OCI-LY1 (cell line): ENCODE measurements at regions not wholly inside any gene's neighbourhood (a gene's known extent, or its start where the extent isn't known, plus 50 kb on each side); places are given as distances from the start of the nearest gene placed in this dataset.

Experiments used
- H2AFZ ChIP-seq: fragments of 200-600 bp; sonication (generic), shearing (Covaris generic); 2 replicates; pipeline ENCODE4 v1.6.0; 2014; ENCODE audit warnings: antibody characterized with exemption, mild to moderate bottlenecking, low read length
- H3F3A ChIP-seq: fragments of 200-600 bp; sonication (generic), shearing (Covaris generic); 2 replicates; pipeline ENCODE4 v1.6.0; 2014; ENCODE audit warnings: mild to moderate bottlenecking, antibody characterized with exemption, low read length, moderate library complexity; ENCODE audit not compliant: insufficient read depth
- H3K27ac ChIP-seq: fragments of 200-600 bp; sonication (generic); 2 replicates; pipeline ENCODE4 v1.5.1; 2014; ENCODE audit warnings: low read length, mixed run types, mild to moderate bottlenecking, low read depth; ENCODE audit not compliant: poor library complexity, severe bottlenecking
- H3K27me3 ChIP-seq: fragments of 200-600 bp; sonication (generic); 2 replicates; pipeline ENCODE4 v1.6.0; 2014; ENCODE audit warnings: antibody characterized with exemption, mild to moderate bottlenecking, low read length, moderate library complexity; ENCODE audit not compliant: insufficient read depth
- H3K36me3 ChIP-seq: fragments of 200-600 bp; sonication (generic); 2 replicates; pipeline ENCODE4 v1.6.1; 2014; ENCODE audit warnings: mild to moderate bottlenecking, antibody characterized with exemption, low read length, moderate library complexity, mixed read lengths; ENCODE audit not compliant: insufficient read depth
- H3K4me1 ChIP-seq: fragments of 200-600 bp; sonication (generic); 2 replicates; pipeline ENCODE4 v1.5.1; 2014; ENCODE audit warnings: mild to moderate bottlenecking, low read length, moderate library complexity; ENCODE audit not compliant: insufficient read depth, severe bottlenecking
- H3K4me2 ChIP-seq: fragments of 200-600 bp; sonication (generic), shearing (Covaris generic); 2 replicates; pipeline ENCODE4 v1.6.1; 2014; ENCODE audit warnings: low read length
- H3K4me3 ChIP-seq: fragments of 200-600 bp; sonication (generic); 2 replicates; pipeline ENCODE4 v1.5.1; 2014; ENCODE audit warnings: low read length, low read depth, mild to moderate bottlenecking, mixed read lengths; ENCODE audit not compliant: poor library complexity, severe bottlenecking
- H3K79me2 ChIP-seq: fragments of 200-600 bp; shearing (Covaris generic); 2 replicates; pipeline ENCODE4 v1.6.1; 2016; ENCODE audit warnings: mixed run types, low read length, mixed read lengths; ENCODE audit not compliant: insufficient read depth
- H3K9ac ChIP-seq: fragments of 200-600 bp; sonication (generic), shearing (Covaris generic); 2 replicates; pipeline ENCODE4 v1.6.1; 2014; ENCODE audit warnings: mild to moderate bottlenecking, low read length, mixed read lengths
- H3K9me2 ChIP-seq: fragments of 200-600 bp; sonication (generic), shearing (Covaris generic); 2 replicates; pipeline ENCODE4 v1.6.1; 2014; ENCODE audit warnings: low read depth, mild to moderate bottlenecking, low read length, mixed read lengths
- H3K9me3 ChIP-seq: fragments of 200-600 bp; shearing (Covaris generic); 2 replicates; pipeline ENCODE4 v1.6.1; 2014; ENCODE audit warnings: low read length, mixed read lengths
- H4K20me1 ChIP-seq: fragments of 200-600 bp; sonication (generic), shearing (Covaris generic); 2 replicates; pipeline ENCODE4 v1.6.0; 2016; ENCODE audit warnings: mild to moderate bottlenecking, low read length; ENCODE audit not compliant: insufficient read depth
- EZH2 ChIP-seq: fragments of 200-600 bp; sonication (generic), shearing (Covaris generic); IDR thresholded peaks from 2 replicates; pipeline ENCODE4 v1.8.0; 2017; ENCODE audit warnings: borderline replicate concordance, mixed run types, mild to moderate bottlenecking, antibody characterized with exemption, low read length, moderate library complexity, mixed read lengths
- TF ChIP-seq, protein P1 (sequence below): fragments of 200-600 bp; sonication (generic), shearing (Covaris generic); IDR thresholded peaks from 2 replicates; pipeline ENCODE4 v1.5.1; 2017; ENCODE audit warnings: mild to moderate bottlenecking, antibody characterized with exemption, low read length, moderate library complexity, mixed read lengths

DNA sequence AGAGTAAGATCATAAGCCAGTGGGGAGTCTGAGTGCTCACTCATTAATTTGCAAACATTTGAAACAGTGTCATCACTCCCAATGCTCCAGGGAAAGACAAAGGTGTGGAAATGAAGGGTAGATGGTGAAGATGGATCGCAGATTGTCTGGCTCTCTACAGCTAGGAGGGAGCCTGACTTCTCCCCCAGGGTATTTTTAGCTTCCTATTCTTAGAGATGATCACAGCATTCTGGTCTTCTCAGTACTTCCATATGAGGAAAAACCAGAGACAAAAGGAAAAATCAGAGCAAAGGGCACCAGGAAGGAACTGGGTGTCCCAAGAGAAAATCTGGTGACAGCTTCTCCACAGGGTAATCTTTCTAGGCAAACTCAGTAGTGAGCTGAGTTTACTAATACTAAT is 401.9 kb upstream of the GRIA1 start:
- no peaks in the 10 kb centered on the region for H4K20me1 ChIP-seq
- H3K9ac ChIP-seq, result no peak overlapping the region
- no peaks in the 10 kb centered on the region for H3K79me2 ChIP-seq
- no peak overlapping the region for H3K4me3 ChIP-seq
- no peaks in the 10 kb centered on the region for H3K9me2 ChIP-seq
- no peaks in the 10 kb centered on the region for H3K4me1 ChIP-seq
- no peaks in the 10 kb centered on the region for H3K36me3 ChIP-seq
- H3K27me3 ChIP-seq, result no peaks in the 10 kb centered on the region
- no peak overlapping the region for H3K4me2 ChIP-seq
- no peak overlapping the region for H2AFZ ChIP-seq
- H3F3A ChIP-seq, result no peaks in the 10 kb centered on the region
- no peak overlapping the region for H3K27ac ChIP-seq
- H3K9me3 ChIP-seq, result no peaks in the 10 kb centered on the region
- TF ChIP-seq, protein P1, sequence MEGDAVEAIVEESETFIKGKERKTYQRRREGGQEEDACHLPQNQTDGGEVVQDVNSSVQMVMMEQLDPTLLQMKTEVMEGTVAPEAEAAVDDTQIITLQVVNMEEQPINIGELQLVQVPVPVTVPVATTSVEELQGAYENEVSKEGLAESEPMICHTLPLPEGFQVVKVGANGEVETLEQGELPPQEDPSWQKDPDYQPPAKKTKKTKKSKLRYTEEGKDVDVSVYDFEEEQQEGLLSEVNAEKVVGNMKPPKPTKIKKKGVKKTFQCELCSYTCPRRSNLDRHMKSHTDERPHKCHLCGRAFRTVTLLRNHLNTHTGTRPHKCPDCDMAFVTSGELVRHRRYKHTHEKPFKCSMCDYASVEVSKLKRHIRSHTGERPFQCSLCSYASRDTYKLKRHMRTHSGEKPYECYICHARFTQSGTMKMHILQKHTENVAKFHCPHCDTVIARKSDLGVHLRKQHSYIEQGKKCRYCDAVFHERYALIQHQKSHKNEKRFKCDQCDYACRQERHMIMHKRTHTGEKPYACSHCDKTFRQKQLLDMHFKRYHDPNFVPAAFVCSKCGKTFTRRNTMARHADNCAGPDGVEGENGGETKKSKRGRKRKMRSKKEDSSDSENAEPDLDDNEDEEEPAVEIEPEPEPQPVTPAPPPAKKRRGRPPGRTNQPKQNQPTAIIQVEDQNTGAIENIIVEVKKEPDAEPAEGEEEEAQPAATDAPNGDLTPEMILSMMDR, result no peak
- TF ChIP-seq EZH2, result no peak

DNA sequence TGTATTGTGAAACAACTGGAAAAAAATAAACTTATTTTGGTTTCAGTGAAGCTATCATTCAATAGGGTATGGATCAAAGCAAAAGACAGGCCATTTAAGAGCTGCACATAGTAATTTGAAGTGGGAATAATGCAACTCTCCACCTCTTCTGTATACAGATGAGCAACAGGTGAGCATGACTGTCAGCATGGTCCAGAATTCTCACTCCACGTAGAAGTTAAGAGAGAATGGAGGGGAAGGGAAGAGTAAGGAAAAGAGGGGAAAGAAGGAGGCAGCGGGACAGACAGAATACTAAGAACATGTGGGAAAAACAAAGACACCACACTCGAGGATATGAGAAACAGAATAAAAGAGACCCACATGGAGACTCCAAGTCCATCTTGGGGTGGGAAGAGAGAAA is 396.1 kb upstream of the GRIA1 start:
- H4K20me1 ChIP-seq, result no peaks in the 10 kb centered on the region
- no peaks in the 10 kb centered on the region for H3K79me2 ChIP-seq
- H3K9me2 ChIP-seq, result no peaks in the 10 kb centered on the region
- no peaks in the 10 kb centered on the region for H3F3A ChIP-seq
- no peaks in the 10 kb centered on the region; the same call in 1 of the 2 replicates for H3K27me3 ChIP-seq
- H3K9ac ChIP-seq, result no peak overlapping the region
- no peak overlapping the region for H2AFZ ChIP-seq
- TF ChIP-seq EZH2, result no peak
- TF ChIP-seq, protein P1, result no peak
- no peaks in the 10 kb centered on the region for H3K4me1 ChIP-seq
- no peaks in the 10 kb centered on the region for H3K36me3 ChIP-seq
- H3K27ac ChIP-seq, result no peak overlapping the region
- H3K9me3 ChIP-seq, result no peaks in the 10 kb centered on the region
- H3K4me3 ChIP-seq, result no peak overlapping the region
- no peak overlapping the region for H3K4me2 ChIP-seq

DNA sequence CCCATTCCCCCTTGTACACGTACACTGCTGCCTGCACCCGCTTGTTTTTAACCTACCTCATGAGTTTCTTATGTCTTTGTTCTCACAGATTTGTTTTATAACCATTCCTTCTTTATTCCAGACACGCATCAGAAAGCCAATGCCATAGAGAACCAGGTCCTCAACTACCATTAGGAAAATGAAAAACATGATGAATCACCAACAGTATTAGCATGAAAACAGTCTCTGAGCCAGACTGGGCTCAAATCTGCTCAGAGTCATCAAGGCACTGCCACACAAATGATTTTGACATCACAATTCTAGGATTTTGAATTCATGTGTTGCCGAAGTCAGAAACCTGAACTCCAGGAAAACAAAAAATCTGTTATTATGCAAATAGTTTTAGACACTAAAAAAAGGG is 394.1 kb upstream of the GRIA1 start:
- no peaks in the 10 kb centered on the region for H3K9me2 ChIP-seq
- H3K27me3 ChIP-seq, result no peaks in the 10 kb centered on the region; the same call in 1 of the 2 replicates
- no peaks in the 10 kb centered on the region for H3K36me3 ChIP-seq
- no peak overlapping the region for H3K27ac ChIP-seq
- no peak overlapping the region for H3K4me3 ChIP-seq
- no peaks in the 10 kb centered on the region for H3K9me3 ChIP-seq
- no peak overlapping the region for H3K9ac ChIP-seq
- H3K4me1 ChIP-seq, result no peaks in the 10 kb centered on the region
- no peaks in the 10 kb centered on the region for H3K79me2 ChIP-seq
- no peak overlapping the region for H3K4me2 ChIP-seq
- no peaks in the 10 kb centered on the region for H4K20me1 ChIP-seq
- no peaks in the 10 kb centered on the region for H3F3A ChIP-seq
- no peak for TF ChIP-seq EZH2
- TF ChIP-seq, protein P1, result no peak
- no peak overlapping the region for H2AFZ ChIP-seq
